CD4-positive, alpha-beta T cell treated with Interferon alpha-2 for 1 hour (primary cell): ENCODE measurements at regions not wholly inside any gene's neighbourhood (a gene's known extent, or its start where the extent isn't known, plus 50 kb on each side); places are given as distances from the start of the nearest gene placed in this dataset.

Experiments used
- DNase-seq, 2 donors: peaks; one replicate each; pipeline ENCODE4 v3.0.0-alpha.2; 2020 to 2022

DNA sequence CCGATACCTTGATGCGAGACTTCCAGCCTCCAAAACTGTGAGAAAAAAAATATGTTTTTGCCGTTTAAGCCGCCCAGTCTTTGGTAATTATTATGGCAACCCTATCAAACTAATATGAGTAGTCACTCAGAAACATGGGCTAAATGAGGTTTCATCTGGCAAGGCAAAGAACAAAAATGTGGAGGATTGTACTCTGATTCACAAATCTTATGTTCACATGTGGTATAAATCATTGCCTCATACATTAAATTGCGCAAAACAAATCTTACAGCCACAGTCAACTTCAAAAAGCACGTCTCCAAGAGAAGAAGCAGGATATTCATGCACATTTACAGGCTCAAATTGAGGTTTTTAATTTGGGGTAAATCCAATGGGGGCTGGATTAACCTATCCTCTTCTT lies 1435.4 kb upstream of the LRRTM1 start:
- no peak for DNase-seq

DNA sequence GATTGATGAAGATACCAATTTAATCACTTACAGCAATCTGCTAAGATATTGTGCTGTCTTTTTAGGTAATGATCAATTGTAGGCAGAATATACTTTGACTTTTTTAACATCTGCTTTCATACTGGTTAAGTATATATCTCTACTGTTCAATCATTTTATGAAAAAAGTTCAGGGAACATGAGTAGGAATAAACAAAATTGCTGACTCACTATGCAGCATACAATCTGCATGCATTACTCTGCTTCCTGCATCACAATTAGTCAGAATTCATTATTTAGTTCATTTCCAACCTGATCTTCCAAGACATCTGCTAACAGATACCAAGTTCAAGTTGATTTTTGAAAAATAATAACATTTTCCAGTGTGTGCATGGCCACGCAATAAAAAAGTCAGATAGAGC lies 1430.4 kb upstream of the LRRTM1 start:
- DNase-seq: no peak

DNA sequence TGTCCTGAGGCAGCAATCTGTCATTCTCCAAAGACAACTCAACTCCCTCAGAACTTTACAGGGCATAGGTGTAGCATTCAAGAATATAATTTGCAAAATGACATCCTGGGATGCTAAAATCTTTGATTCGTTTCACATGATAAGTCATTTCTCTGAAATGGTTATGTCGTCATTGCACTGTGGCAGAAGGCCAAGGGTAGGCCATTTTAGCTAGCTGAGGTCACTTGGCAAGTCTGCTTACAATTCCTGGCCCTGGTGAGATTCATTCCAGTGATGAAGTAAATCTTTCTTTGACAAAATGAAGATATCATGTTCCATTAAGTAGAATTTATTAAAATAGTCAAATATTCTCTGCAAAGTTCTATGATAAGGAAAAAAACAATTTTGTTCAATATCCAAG lies 1410.3 kb upstream of the LRRTM1 start:
- no peak for DNase-seq

DNA sequence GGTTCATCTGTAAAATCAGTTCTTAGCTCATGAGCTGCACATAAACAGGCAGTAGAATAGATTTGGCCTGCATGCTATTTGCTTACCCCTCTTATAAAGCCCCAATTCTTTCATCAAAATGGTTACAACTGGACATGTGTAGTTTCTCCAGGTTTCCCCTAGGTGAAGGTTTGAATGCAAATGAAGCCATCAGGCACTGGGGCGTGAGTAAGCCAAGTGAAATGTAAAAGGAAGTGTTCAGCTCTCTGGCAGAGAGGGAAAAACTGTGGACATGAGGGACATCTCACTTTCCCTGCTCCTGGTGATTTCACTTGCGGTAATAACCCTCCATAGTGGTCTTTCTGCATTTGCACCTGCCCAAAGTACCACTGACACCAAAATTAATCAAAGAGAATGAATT lies 1402.3 kb upstream of the LRRTM1 start:
- DNase-seq: no peak

DNA sequence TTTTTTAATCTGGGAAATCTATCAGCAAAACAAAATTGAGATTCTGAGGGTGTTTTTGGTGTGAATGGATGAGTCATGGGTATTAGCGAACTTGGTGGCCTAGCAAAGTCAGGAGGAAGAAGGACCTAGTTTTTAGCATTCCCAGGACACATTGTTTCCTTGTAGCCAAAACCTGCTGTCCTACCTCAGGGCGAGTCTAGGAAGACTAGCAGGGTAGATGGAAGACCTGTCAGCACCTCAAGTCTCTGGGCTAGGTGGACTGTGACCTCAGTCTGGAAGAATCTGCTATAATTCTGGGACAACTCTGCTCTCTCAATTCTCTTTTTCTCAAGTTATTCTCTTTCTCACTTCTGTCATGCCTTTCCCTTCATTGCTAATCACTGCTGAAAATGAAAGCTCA lies 1399.3 kb upstream of the LRRTM1 start:
- DNase-seq: no peak

DNA sequence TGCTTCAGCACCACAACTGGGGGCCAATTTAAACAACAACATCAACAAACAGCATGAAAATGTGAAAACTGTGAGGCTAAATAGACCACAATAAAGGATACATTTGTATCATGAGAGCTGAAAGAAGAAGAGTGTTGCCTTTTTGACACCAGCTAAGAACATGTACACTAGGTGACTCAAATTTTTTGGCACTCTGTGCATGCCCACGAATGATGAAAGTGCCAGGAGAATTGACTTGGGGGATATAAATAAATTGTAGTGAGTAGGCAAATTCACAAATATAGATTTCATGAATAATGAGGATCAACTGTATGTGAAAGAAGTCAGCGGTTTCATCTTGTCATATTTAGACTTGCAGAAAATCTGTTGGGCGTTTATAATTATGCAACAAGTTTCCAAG lies 1388.0 kb upstream of the LRRTM1 start:
- DNase-seq: no peak

DNA sequence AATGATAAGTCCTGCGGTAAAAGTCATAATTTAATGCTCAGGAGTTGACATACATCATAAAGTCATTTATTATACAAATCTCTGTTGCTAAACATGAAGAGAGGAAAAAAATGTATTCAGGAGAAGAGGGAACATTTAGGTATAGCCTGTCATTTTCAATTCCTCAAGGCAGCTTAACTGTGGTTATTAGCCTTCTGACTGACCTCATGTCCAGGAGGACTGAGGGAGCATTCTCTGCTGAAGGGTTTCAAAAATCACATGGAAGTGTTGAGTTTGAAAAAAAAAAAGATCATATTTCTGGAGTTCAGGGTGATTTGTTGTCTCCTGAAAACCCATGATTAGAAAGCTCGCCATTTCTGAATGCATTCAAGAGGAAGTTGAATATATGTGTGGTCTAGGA lies 1371.1 kb upstream of the LRRTM1 start:
- no peak for DNase-seq

DNA sequence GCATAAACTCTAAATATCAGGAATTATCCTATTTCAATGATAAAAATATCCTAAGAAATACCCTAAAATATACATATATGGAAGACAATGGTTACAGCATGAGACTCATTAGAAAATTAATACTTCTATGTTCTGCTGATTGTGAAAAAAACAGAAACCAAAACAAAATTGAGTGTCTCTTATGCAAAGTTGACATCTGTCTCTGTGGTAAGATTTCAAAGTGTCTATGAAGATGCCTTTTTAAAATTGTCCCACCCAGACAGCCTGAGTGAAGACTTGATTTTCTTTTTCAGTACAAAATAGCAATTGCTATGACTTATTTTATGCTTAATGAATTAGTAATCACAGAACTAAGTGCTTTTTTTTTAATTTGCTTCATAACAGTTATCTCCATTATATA lies 1368.4 kb upstream of the LRRTM1 start:
- no peak for DNase-seq

DNA sequence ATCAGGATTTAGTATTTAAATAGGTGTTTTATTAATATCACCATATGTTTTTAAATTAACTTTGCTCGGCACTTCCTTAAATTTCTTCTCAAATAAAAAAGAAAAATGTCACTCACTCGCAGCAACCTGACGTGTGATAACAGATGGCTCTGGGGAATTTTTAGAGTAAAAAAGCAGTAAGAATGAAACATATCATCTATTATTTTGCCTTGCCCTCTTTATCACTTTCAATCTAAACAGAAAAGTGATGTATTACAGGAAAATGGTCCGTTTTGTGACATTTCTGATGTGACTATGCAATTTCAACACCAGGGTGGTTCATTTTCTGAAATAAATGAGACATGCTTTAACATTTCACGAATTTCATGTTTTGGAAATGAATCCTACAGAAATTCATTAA lies 1368.0 kb upstream of the LRRTM1 start:
- DNase-seq: no peak

DNA sequence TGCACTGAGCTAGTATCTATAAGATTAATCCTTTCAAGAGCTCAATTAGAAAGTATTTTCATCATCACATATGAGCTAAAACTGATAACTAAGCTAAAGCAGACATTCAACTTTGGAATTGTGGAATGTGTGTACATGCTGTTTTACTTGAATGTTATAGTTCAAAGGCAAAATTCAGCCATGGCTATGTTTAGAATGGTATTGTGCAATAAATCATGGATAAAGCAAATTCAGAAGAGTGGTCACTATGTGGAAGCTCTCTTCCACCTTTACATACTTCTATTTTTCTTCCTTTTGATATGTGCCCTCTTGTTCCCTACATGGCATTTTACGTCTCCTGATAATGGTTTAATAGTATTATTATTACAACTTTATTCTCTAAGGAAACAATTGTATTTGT lies 1366.3 kb upstream of the LRRTM1 start:
- DNase-seq: no peak

DNA sequence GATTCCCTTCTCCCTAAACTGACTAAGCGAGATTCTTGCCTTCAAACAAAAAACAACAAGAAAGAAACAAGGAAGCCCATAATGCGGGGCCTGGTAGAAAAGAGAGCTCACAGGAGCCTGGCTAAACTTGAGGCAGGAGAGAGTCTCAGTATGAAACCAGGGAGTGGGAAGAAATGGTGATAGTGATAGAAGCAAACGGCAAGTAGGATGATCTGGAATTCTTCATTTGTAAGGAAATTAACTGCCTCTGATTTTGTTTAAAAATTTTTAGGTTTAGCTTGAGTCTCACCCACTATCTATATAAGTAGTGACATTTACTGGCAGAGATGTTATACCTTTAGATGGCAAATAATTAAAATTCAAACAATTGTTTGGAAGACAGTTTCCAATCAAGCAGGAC lies 1356.5 kb upstream of the LRRTM1 start:
- no peak for DNase-seq

DNA sequence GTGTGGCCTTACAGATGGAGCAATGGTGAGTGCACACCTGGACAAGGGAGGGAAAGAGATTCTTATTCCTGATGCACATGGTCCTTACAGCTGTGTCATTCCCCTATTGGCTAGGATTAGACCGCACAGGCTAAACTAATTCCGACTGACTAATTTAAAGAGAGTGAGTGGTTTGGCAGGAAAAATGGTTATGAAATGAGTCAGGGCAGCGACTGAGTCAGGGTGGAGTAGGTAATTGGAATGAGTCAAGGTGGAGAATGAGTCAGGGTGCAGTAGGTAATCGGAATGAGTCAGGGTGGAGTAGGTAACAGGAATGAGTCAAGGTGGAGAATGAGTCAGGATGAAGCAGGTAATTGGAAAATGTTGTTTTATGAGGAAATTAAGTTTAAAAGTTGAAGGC lies 1353.7 kb upstream of the LRRTM1 start:
- DNase-seq: no peak

DNA sequence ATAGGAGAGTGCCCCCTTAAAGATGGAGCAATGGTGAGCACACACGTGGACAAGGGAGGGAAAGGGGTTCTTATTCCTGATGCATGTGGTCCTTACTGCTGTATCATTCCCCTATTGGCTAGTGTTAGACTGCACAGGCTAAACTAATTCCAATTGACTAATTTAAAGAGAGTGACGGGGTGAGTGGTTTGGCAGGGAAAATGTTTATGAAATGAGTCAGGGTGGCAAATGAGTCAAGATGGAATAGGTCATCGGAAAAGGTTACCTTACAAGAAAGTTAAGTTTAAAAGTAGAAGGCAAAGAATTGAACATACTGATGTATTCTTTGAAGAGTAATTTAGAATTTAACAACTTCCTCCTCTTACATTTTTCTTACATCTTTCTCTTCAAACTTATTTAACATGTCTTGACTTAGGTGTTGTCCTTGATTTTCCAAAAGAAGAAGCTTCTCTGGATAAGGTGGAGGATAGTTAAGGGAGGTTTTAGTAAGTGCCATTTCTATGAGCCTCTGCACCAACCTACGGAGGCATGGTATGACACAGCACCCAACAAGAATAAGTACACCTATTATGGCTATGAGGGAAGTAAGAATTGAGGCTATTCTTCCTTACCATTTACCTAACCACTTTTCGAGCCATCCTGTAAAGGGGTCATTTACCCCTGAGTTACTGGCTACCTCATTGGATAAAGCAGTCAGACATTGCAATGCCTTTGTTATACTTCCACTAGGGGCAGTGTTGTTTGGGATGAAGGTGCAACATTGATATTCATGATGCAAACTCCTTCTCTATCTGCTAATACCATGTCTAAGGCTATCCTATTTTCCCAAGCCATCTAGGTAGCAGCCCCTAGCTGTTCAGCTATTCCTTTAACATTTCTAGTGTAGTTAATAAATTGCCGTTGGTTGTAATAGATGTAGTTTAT lies 1345.8 kb upstream of the LRRTM1 start:
- no peak for DNase-seq

DNA sequence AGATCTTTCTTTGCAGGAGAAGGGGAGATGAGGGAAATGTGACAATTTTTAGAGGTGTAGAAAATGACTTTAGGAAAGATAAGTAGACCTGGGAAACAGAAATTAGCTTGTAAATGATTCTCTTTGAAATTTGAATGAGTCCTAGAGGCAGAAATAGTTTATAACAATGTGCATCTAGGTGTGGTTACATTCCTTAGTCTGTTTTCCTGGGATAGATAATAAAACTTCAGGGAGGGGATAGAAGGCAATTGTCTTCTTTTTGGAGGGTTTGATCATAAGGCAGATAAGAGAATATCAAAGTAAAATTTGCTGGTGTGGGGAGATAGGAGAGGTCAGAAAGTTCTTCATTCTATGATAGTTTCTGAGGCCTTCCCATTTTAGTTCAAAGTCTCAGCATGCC lies 1344.3 kb upstream of the LRRTM1 start:
- no peak for DNase-seq

DNA sequence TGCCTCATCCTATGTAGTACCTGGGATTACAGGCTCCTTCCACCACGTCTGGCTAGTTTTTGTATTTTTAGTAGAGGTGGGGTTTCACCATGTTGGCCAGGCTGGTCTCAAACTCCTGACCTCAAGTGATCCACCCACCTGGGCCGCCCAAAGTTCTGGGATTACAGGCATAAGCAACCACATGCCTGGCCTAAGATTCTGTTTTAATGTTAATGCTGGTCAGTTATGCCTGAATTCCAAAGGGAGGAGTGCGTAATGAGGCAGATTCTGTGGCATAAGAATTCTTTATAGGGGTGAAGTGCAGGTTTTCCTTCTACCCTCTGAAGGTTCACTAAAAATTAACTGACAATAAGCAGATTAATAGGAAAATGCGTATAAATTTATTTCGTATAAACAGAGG lies 1343.8 kb upstream of the LRRTM1 start:
- DNase-seq: no peak

DNA sequence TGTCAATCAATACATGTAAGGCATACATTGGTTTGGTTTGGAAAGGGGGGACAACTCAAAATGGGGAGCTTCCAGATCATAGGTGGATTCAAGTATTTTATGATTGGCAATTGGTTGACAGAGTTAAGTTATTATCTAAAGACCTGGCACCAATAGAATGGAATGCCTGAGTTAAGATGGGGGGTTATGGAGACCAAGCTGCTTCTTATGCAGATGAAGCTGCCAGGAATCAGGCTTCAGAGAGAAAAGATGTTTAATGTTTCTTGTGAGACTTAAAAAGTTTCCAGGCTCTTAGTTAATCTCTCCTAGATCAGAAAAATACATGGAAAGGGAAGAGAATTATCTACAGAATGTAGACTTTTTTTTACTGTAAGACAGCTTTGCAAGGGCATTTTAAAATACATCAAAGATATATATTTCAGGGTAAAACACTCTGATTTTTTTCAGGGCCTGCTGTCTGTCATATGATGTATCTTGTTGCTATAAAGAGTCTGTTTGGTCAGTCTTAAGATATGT lies 1343.2 kb upstream of the LRRTM1 start:
- DNase-seq: no peak

DNA sequence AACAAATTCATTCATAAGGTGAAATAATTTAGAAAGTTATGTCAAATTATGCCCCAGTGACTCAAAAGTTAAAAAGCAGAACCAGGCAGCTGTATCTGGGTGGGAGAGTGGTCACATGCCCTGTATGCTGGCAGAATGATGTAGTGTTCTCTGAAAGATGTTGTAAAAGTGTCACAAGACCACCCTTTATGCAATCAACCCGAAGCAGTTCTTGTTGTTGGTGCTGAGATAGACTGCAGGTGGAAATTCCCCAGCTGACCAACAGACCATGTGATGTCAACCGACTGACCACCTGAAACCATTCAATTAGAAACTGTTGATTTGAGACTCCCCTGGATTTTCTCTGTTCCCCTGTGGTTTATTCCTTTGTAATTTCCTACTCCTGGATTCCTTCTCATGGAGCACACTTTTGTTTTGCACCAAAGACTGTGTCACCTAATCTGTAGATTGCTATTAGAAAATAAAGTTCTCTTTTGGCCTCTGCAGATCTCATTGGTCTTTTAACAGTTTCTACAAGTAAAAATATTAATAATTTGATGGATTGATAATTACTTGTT lies 1341.3 kb upstream of the LRRTM1 start:
- no peak for DNase-seq

DNA sequence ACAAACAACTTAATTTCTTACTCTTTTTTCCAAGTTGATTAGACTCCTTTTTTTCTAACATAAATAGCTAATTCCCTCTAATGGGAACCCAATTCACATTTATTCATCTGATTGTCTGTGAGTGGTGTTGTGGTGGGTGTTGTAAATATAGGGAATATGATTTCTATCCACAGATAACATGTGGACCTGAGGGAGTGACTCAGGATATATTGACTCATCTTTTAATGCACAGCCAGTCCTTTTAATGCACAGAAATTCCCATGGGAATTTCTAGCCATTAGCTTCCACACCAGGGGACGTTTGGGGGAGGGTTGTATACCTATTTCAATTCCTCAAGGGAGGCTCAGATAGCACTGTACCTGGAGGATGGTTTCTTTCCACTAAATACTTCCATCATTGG lies 1339.6 kb upstream of the LRRTM1 start:
- DNase-seq: no peak

DNA sequence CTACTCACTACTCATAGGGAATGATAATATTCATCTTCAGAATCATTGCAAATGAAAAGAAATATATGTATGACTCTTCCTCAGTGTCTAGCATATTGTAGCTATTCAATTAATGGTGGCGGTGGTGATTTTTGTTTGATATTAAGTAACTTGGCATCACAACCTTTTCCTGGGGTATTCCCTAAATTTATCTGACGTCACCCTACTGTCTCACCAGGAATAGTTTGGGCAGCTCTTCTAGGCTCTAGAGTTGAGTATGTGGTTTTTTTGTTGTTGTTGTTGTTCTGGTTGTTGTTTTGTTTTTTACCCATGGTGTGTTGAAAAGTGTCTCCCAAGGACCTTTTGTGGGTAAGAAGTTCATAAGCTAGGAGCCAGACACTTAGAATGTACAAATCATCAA lies 1320.3 kb upstream of the LRRTM1 start:
- DNase-seq: no peak

DNA sequence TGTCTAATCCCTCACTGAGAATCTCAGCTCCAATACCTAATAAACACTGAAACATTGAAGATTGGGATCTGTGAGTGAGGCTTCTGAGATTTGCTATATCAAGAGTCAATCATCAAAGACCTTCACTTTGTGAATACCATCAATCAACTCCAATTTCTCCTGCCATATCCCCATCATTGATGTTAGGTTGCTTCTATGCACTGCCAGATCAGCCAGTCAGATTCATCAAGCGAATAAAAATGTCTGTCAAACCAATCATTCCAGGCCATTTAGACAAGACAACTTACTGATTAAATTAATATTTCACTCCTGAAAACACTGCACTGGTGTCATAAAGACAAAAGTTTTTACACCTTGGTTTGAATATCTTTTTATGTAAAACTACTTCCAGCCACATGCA lies 1295.5 kb upstream of the LRRTM1 start:
- no peak for DNase-seq

DNA sequence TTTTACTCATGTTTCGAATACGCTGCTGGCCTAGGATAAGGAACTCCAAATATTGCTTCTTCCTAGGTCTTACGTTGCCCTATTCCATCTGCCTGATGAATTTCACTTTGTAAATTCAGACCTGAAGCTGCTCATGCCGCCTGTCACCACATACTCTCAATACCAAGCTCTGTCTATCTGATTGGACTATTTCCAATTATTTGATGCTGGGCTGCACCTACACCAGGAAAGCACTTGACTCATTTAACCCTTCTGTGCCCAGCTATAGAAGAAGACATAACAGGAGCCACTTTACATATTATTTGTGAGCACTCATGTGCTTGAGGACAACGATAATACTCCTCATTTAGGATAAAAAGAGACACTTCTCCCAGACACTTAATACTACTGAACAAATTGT lies 1293.9 kb upstream of the LRRTM1 start:
- DNase-seq: no peak

DNA sequence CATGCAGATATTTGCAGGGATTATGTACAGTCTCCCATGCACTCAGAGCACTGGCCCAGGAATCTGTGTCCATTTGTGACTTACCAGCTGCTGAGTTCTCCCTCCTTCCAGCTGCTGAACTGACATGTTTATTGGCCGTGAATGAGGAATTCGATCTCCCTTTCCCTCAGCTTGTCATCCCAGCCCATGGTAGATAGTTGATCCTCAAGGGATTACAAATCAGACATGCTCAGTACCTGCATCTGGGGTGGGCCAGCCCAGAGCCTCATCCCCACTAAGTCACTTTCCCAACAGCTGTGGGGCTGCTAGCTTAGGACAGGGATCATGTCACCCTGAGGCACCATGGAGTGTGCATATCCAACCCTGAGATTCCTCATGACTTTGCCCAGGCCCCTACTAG lies 1284.9 kb upstream of the LRRTM1 start:
- DNase-seq: no peak

DNA sequence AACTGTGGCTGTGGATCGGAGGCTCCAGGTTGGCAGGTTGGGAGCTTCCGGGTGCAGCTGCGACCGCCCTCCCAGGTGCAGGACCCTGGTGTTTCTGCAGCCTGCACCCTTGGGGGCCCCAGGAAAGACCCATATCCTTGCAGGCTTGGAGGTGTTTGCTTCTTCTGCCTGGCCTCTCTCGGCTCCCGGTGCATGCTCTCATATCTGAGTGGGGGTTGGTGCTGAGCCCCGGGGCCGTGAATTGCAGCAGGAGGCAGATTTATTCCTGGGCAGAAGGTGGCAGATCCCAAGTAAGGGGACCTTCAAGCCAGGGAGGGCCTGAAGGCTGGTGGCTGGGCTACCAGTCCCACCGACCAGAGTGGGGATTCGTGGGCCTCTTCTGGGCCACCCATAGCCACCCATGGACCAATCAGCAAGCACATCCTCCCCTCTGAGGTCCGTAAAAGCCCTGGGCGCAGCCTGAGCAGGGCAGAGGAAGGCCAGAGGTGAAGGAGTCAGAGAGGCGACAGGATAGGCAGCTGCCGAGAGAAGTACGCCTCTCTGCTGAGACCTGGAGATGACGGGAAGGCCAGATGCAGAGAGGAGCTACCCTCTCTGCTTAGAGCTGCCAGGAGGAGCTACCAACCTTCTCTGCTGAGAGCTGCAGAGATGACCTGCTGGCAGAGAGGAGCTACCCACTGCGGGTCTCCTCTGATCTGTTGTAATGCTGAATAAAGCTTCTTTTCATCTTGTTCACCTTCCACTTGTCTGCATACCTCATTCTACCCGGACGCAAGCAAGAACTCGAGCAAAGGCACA lies 1279.0 kb upstream of the LRRTM1 start:
- DNase-seq: no peak

DNA sequence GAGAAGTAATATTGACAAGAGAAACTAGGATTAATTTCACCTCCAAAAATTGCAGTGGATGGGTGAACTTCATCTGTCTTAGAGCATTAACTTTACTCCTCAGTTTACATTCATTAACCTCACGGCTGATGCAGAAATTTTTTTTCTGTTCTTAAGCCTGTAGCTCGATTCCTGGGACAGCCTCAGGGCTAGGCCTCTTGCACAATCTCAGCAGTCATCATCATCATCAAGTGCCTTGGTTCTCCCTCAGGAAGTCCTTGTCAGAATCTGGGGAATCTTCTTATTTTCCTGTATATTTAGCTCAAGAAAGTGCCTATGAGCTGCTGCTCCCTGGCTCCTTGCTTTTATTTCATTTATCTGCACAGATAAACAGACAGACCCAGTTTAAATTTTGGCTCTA lies 1272.2 kb upstream of the LRRTM1 start:
- no peak for DNase-seq
